ENCODE measurements at regions not wholly inside any gene's neighbourhood (a gene's known extent, or its start where the extent isn't known, plus 50 kb on each side); places are given as distances from the start of the nearest gene placed in this dataset.
"Not testable (repeated sequence)": the region's sequence is repeated elsewhere in the genome, so short reads cannot be mapped to it uniquely, and the experiment has no call there.

- DNase-seq (ENCODE audit: low read depth in 2 of 3, low spot score in 2 of 3) = no peak
These were observed 304.7 kb upstream of the FOXQ1 start for GRCh38 chr6:1007159-1007558.

- no peak for DNase-seq (ENCODE audit: low read depth in 2 of 3, low spot score in 2 of 3)
These were observed 306.8 kb upstream of the FOXQ1 start for GRCh38 chr6:1004885-1005630.

- DNase-seq (ENCODE audit: low read depth in 2 of 3, low spot score in 2 of 3) = no peak
These were observed 308.3 kb upstream of the FOXQ1 start for GRCh38 chr6:1003394-1004160.

GRCh38 chr6:1002989-1003388 lies 308.9 kb upstream of the FOXQ1 start:
- no peak for DNase-seq (ENCODE audit: low read depth in 2 of 3, low spot score in 2 of 3)

- DNase-seq (ENCODE audit: low read depth in 2 of 3, low spot score in 2 of 3) = no peak
These were observed 308.9 kb upstream of the EXOC2 start for GRCh38 chr6:1001655-1002349.

GRCh38 chr6:999552-999951 lies 306.6 kb upstream of the EXOC2 start:
- DNase-seq (ENCODE audit: low read depth in 2 of 3, low spot score in 2 of 3) = no peak

- no peak for DNase-seq (ENCODE audit: low read depth in 2 of 3, low spot score in 2 of 3)
These were observed 305.6 kb upstream of the EXOC2 start for GRCh38 chr6:998551-998950.

- DNase-seq (ENCODE audit: low read depth in 2 of 3, low spot score in 2 of 3) = no peak
These were observed 303.4 kb upstream of the EXOC2 start for GRCh38 chr6:996271-996852.

- no peak for DNase-seq (ENCODE audit: low read depth in 2 of 3, low spot score in 2 of 3)
These were observed 298.3 kb upstream of the EXOC2 start for GRCh38 chr6:991192-991591.

- DNase-seq (ENCODE audit: low read depth in 2 of 3, low spot score in 2 of 3) = no peak
These were observed 291.1 kb upstream of the EXOC2 start for GRCh38 chr6:984031-984430.

- DNase-seq (ENCODE audit: low read depth in 2 of 3, low spot score in 2 of 3) = no peak
These were observed 286.2 kb upstream of the EXOC2 start for GRCh38 chr6:978937-979685.

GRCh38 chr6:977226-977625 lies 284.3 kb upstream of the EXOC2 start:
- DNase-seq (ENCODE audit: low read depth in 2 of 3, low spot score in 2 of 3) = not testable (repeated sequence)

GRCh38 chr6:971981-972640 lies 279.2 kb upstream of the EXOC2 start:
- DNase-seq (ENCODE audit: low read depth in 2 of 3, low spot score in 2 of 3) = no peak

- no peak for DNase-seq (ENCODE audit: low read depth in 2 of 3, low spot score in 2 of 3)
These were observed 275.9 kb upstream of the EXOC2 start for GRCh38 chr6:968791-969190.

GRCh38 chr6:967701-968100 lies 274.8 kb upstream of the EXOC2 start:
- DNase-seq (ENCODE audit: low read depth in 2 of 3, low spot score in 2 of 3) = no peak

- DNase-seq (ENCODE audit: low read depth in 2 of 3, low spot score in 2 of 3) = no peak
These were observed 272.4 kb upstream of the EXOC2 start for GRCh38 chr6:965343-965742.

GRCh38 chr6:963456-963855 lies 270.5 kb upstream of the EXOC2 start:
- DNase-seq (ENCODE audit: low read depth in 2 of 3, low spot score in 2 of 3) = no peak

GRCh38 chr6:961407-961960 lies 268.5 kb upstream of the EXOC2 start:
- no peak for DNase-seq (ENCODE audit: low read depth in 2 of 3, low spot score in 2 of 3)

- DNase-seq (ENCODE audit: low read depth in 2 of 3, low spot score in 2 of 3) = no peak
These were observed 267.4 kb upstream of the EXOC2 start for GRCh38 chr6:960356-960755.

- no peak for DNase-seq (ENCODE audit: low read depth in 2 of 3, low spot score in 2 of 3)
These were observed 265.5 kb upstream of the EXOC2 start for GRCh38 chr6:958488-958887.
